AG04450 (cell line): ENCODE measurements at regions not wholly inside any gene's neighbourhood (a gene's known extent, or its start where the extent isn't known, plus 50 kb on each side); places are given as distances from the start of the nearest gene placed in this dataset.

ENCODE experiments used
- CTCF ChIA-PET: fragments of 300-600, 350-600 bp; formaldehyde crosslinking; extraction: SDS; loops from one replicate; lab custom pipeline; 2022; ENCODE audit warnings: antibody characterized with exemption, inconsistent platforms; lab: Charles Lee
- POLR2A ChIA-PET: fragments of 350-600 bp; formaldehyde crosslinking; extraction: SDS; loops from one replicate; lab custom pipeline; 2021; ENCODE audit warnings: antibody characterized with exemption, inconsistent platforms; lab: Yijun Ruan, JAX
- DNase-seq: peaks from one replicate; pipeline ENCODE4 v3.0.0-alpha.2; 2011; ENCODE audit warnings: low read depth, low spot score
- H3K27ac ChIP-seq: one replicate; pipeline ENCODE4 v1.5.1; 2012; ENCODE audit warnings: low read depth, low read length, control low read depth
- H3K27me3 ChIP-seq: one replicate; pipeline ENCODE4 v1.6.0; 2012; ENCODE audit warnings: low read length; ENCODE audit not compliant: control insufficient read depth, insufficient read depth
- H3K4me3 ChIP-seq: 2 replicates; pipeline ENCODE4 v1.5.1; 2011; ENCODE audit warnings: mild to moderate bottlenecking, low read depth, low read length, control low read depth
- H3K9me3 ChIP-seq: 2 replicates; pipeline ENCODE4 v1.5.1; 2012; ENCODE audit warnings: low read length; ENCODE audit not compliant: control insufficient read depth, insufficient read depth
- CTCF ChIP-seq: IDR thresholded peaks from 2 replicates; pipeline ENCODE4 v1.5.1; 2011; ENCODE audit warnings: low read depth, low read length, control low read depth, inconsistent platforms

GRCh38 chr6:8195040-8195713, 92.8 kb upstream of the EEF1E1 start:
- ChIA-PET POLR2A (no interaction called here), CTCF (interaction anchor here (0.7 to 4.2 kb wide), 3 partner anchors 22 to 64 kb away, joined by 4 to 28 read pairs (median 17); no protein-coding TSS in a partner anchor)
- no peak overlapping the region for H3K4me3 ChIP-seq
- no peak for TF ChIP-seq CTCF
- H3K27me3 ChIP-seq, result no peaks in the 10 kb centered on the region
- DNase-seq, result no peak
- H3K9me3 ChIP-seq, result no peaks in the 10 kb centered on the region
- H3K27ac ChIP-seq, result no peak overlapping the region

GRCh38 chr6:8194490-8194889, 92.1 kb upstream of the EEF1E1 start:
- TF ChIP-seq CTCF, result no peak
- Histone ChIP-seq H3K27me3 (no peaks in the 10 kb centered on the region), H3K27ac (no peak overlapping the region), H3K9me3 (no peaks in the 10 kb centered on the region), H3K4me3 (no peak overlapping the region)
- ChIA-PET CTCF (interaction anchor here (0.6 to 4.2 kb wide), 4 partner anchors 21 to 1144 kb away, joined by 4 to 28 read pairs (median 10); no protein-coding TSS in a partner anchor), POLR2A (no interaction called here)
- no peak for DNase-seq

GRCh38 chr6:8193541-8193940, 91.2 kb upstream of the EEF1E1 start:
- H3K27ac ChIP-seq, result no peak overlapping the region
- H3K4me3 ChIP-seq, result no peak overlapping the region
- TF ChIP-seq CTCF, result no peak
- no peak for DNase-seq
- POLR2A ChIA-PET, result interaction anchor here (0.6 to 0.7 kb wide), 2 partner anchors 18 to 282 kb away, joined by 4 read pairs; no protein-coding TSS in a partner anchor
- CTCF ChIA-PET, result interaction anchor here (2.6 to 4.2 kb wide), 2 partner anchors 25 to 62 kb away, joined by 17 to 28 read pairs; no protein-coding TSS in a partner anchor
- no peaks in the 10 kb centered on the region for H3K9me3 ChIP-seq
- no peaks in the 10 kb centered on the region for H3K27me3 ChIP-seq

- no peak for DNase-seq
- Histone ChIP-seq H3K27me3 (peaks cover 3% of the 10 kb centered on the region), H3K9me3 (no peaks in the 10 kb centered on the region), H3K27ac (no peak overlapping the region), H3K4me3 (no peak overlapping the region)
- POLR2A ChIA-PET, result no interaction called here
- CTCF ChIA-PET, result interaction anchor here (2.1 kb wide), 1 partner anchor 26 kb away, joined by 4 read pairs; no protein-coding TSS in a partner anchor
- no peak for TF ChIP-seq CTCF
Measured at GRCh38 chr6:8192597-8192996, 90.2 kb upstream of the EEF1E1 start.

GRCh38 chr6:8192067-8192466, 89.7 kb upstream of the EEF1E1 start:
- DNase-seq, result no peak
- CTCF ChIA-PET, result interaction anchor here (2.1 kb wide), 1 partner anchor 27 kb away, joined by 4 read pairs; no protein-coding TSS in a partner anchor
- POLR2A ChIA-PET, result no interaction called here
- no peak overlapping the region for H3K4me3 ChIP-seq
- no peaks in the 10 kb centered on the region for H3K9me3 ChIP-seq
- no peak for TF ChIP-seq CTCF
- peaks cover 3% of the 10 kb centered on the region for H3K27me3 ChIP-seq
- H3K27ac ChIP-seq, result no peak overlapping the region
